ENCODE measurements at regions not wholly inside any gene's neighbourhood (a gene's known extent, or its start where the extent isn't known, plus 50 kb on each side); places are given as distances from the start of the nearest gene placed in this dataset.

DNA sequence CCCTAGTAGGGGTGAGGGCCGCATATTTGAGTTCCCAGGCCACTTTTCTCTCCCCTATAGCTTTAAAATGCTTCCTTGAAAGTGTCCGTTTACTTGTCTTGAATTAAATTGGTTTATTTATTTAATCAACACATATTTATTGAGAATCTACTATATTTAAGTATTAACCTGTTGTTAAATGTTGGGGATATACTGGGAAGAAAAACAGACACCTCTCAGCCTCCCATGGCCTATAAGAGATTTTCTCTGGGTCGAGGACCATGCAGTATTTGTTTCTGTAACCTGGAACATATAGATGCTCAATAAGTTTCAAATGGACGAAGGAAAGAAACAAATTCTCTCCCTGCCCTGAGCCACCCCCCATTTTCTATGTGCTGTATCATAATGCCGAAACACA, 98.6 kb downstream of the INSIG2 start:
- Histone ChIP-seq H3K9ac (no peak overlapping the region), H3K9me3 (no peaks in the 10 kb centered on the region), H3K9me2 (no peaks in the 10 kb centered on the region), H3K4me1 (ENCODE audit: control insufficient read depth in 1 of 2, insufficient read depth in 2 of 2, low read depth in 1 of 2, low read length in 1 of 2) (peaks cover 0 to 9% of the 10 kb centered on the region in 2 experiments; a peak in 1 of 4 replicates), H3K36me3 (replicated peaks in 1 of 2; ENCODE audit: control insufficient read depth in 1 of 2, insufficient read depth in 2 of 2, low read length in 1 of 2) (no peaks in the 10 kb centered on the region), H3K27ac (ENCODE audit: low read depth in 2 of 2, low read length in 1 of 2) (no peak overlapping the region; a peak in 1 of 4 replicates), H2AFZ (ENCODE audit: low read depth) (peak overlapping the region; percentile 92), H3K4me3 (ENCODE audit: low read depth in 2 of 2, low read length in 1 of 2) (peak overlapping the region in 1 of 2 experiments; percentile 68; a peak in 1 of 4 replicates), H3K27me3 (ENCODE audit: insufficient read depth) (no peaks in the 10 kb centered on the region), H3K4me2 (peak overlapping the region; percentile 99; the same call in 1 of the 2 replicates), H3K79me2 (ENCODE audit: insufficient read depth) (no peaks in the 10 kb centered on the region), H4K20me1 (ENCODE audit: insufficient read depth) (no peaks in the 10 kb centered on the region), H3F3A (replicated peaks; ENCODE audit: insufficient read depth) (no peaks in the 10 kb centered on the region)
- CTCF ChIA-PET: interaction anchor here (1.1 to 1.6 kb wide), 3 partner anchors 15 to 140 kb away, joined by 3 read pairs; no protein-coding TSS in a partner anchor
- 93% methylated on average over 5 of the region's 5 CpGs for WGBS (ENCODE audit: low lambda C conversion rate)
- TF ChIP-seq, protein P1, sequence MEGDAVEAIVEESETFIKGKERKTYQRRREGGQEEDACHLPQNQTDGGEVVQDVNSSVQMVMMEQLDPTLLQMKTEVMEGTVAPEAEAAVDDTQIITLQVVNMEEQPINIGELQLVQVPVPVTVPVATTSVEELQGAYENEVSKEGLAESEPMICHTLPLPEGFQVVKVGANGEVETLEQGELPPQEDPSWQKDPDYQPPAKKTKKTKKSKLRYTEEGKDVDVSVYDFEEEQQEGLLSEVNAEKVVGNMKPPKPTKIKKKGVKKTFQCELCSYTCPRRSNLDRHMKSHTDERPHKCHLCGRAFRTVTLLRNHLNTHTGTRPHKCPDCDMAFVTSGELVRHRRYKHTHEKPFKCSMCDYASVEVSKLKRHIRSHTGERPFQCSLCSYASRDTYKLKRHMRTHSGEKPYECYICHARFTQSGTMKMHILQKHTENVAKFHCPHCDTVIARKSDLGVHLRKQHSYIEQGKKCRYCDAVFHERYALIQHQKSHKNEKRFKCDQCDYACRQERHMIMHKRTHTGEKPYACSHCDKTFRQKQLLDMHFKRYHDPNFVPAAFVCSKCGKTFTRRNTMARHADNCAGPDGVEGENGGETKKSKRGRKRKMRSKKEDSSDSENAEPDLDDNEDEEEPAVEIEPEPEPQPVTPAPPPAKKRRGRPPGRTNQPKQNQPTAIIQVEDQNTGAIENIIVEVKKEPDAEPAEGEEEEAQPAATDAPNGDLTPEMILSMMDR (IDR thresholded peaks at IDR 0.05): no peak
- TF ChIP-seq NFIC (IDR thresholded peaks at IDR 0.05; ENCODE audit: borderline replicate concordance): no peak
- POLR2A ChIA-PET: interaction anchor here (0.7 kb wide), 1 partner anchor 44 kb away, joined by 4 read pairs; no protein-coding TSS in a partner anchor
- DNase-seq: no peak

DNA sequence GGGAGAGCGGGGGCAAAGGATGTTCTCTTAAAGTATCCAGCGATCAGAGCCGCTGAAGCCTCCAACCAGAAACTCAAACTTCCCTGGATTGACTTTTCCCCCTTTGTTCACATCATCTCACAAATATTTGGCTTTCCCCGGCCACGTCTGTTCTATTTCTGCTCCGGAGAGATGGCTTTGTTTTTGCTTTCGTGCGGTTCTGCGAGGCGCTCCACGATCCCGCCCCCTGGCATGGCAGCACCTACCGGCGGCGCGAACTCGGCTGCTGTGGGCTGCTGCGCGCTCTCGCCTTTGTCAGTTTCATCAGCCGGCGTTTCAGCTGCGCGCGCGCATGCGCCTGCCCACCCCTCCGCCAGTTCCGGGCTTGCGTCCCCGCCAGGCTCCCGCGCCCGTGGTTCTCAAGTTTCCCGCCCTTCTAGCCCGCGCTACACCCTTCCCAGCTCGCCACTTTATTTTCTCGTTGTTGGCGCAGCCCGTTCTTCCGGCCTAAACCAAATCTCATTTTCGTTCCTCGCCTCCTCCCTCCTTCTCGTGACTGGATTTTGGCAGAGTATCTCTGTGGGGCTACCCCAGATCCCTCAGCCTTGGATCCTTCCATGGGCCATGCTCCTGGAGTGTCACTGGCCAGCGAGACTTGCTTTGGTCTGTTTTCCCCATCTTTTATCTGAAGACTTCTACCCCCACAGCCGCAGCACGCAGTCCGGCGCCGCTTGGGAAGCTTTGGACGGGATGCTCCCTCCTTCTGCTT, 98.0 kb downstream of the INSIG2 start:
- Histone ChIP-seq H3K4me2 (peak overlapping the region; percentile 99), H3K27me3 (ENCODE audit: insufficient read depth) (no peaks in the 10 kb centered on the region), H3K4me1 (ENCODE audit: control insufficient read depth in 1 of 2, insufficient read depth in 2 of 2, low read depth in 1 of 2, low read length in 1 of 2) (peaks cover 0 to 9% of the 10 kb centered on the region in 2 experiments; a peak in 1 of 4 replicates), H2AFZ (ENCODE audit: low read depth) (peak overlapping the region; percentile 92), H3K9me2 (no peaks in the 10 kb centered on the region), H3K9me3 (no peaks in the 10 kb centered on the region), H3K9ac (peak overlapping the region; percentile 58; the same call in 1 of the 2 replicates), H3K27ac (ENCODE audit: low read depth in 2 of 2, low read length in 1 of 2) (peak overlapping the region; percentile 19 to 74; a peak in 3 of 4 replicates), H4K20me1 (ENCODE audit: insufficient read depth) (no peaks in the 10 kb centered on the region), H3F3A (replicated peaks; ENCODE audit: insufficient read depth) (no peaks in the 10 kb centered on the region), H3K79me2 (ENCODE audit: insufficient read depth) (no peaks in the 10 kb centered on the region), H3K4me3 (ENCODE audit: low read depth in 2 of 2, low read length in 1 of 2) (peak overlapping the region; percentile 68 to 81), H3K36me3 (replicated peaks in 1 of 2; ENCODE audit: control insufficient read depth in 1 of 2, insufficient read depth in 2 of 2, low read length in 1 of 2) (no peaks in the 10 kb centered on the region)
- POLR2A ChIA-PET: interaction anchor here (0.7 kb wide), 1 partner anchor 43 kb away, joined by 4 read pairs; no protein-coding TSS in a partner anchor
- WGBS (ENCODE audit: low lambda C conversion rate): 21% methylated on average over 47 of the region's 52 CpGs
- TF ChIP-seq TAF1 (IDR thresholded peaks at IDR 0.05; ENCODE audit: borderline replicate concordance, low read depth, low read length) (0 out of 2 replicates have a peak, but pooled peaks have one; percentile 22), JUND (IDR thresholded peaks at IDR 0.05) (no peak), FOSL2 (IDR thresholded peaks at IDR 0.05; ENCODE audit: borderline replicate concordance, low read depth) (no peak), NRF1 (IDR thresholded peaks at IDR 0.05; ENCODE audit: low read depth, low read length) (peak; percentile 91)
- TF ChIP-seq, protein P2, sequence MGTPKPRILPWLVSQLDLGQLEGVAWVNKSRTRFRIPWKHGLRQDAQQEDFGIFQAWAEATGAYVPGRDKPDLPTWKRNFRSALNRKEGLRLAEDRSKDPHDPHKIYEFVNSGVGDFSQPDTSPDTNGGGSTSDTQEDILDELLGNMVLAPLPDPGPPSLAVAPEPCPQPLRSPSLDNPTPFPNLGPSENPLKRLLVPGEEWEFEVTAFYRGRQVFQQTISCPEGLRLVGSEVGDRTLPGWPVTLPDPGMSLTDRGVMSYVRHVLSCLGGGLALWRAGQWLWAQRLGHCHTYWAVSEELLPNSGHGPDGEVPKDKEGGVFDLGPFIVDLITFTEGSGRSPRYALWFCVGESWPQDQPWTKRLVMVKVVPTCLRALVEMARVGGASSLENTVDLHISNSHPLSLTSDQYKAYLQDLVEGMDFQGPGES (IDR thresholded peaks at IDR 0.05; ENCODE audit: low read depth, low read length): no peak
- TF ChIP-seq, protein P3, sequence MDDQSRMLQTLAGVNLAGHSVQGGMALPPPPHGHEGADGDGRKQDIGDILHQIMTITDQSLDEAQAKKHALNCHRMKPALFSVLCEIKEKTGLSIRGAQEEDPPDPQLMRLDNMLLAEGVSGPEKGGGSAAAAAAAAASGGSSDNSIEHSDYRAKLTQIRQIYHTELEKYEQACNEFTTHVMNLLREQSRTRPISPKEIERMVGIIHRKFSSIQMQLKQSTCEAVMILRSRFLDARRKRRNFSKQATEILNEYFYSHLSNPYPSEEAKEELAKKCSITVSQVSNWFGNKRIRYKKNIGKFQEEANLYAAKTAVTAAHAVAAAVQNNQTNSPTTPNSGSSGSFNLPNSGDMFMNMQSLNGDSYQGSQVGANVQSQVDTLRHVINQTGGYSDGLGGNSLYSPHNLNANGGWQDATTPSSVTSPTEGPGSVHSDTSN (IDR thresholded peaks at IDR 0.05): peak; percentile 34; the same call in 1 of the 2 replicates
- TF ChIP-seq, protein P4, sequence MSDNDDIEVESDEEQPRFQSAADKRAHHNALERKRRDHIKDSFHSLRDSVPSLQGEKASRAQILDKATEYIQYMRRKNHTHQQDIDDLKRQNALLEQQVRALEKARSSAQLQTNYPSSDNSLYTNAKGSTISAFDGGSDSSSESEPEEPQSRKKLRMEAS (IDR thresholded peaks at IDR 0.05; ENCODE audit: low read depth): peak; percentile 63
- CTCF ChIA-PET: interaction anchor here (1.0 to 1.6 kb wide), 4 partner anchors 16 to 140 kb away, joined by 3 read pairs; no protein-coding TSS in a partner anchor
- DNase-seq: peak; percentile 94
